Fibroblast of pulmonary artery (primary cell): ENCODE measurements at regions not wholly inside any gene's neighbourhood (a gene's known extent, or its start where the extent isn't known, plus 50 kb on each side); places are given as distances from the start of the nearest gene placed in this dataset.
"Not testable (repeated sequence)": the region's sequence is repeated elsewhere in the genome, so short reads cannot be mapped to it uniquely, and the experiment has no call there.

ENCODE experiments used
- DNase-seq: peaks from one replicate; pipeline ENCODE4 v3.0.0-alpha.2; 2010; ENCODE audit warnings: low read depth
- H3K4me3 ChIP-seq: replicated peaks from 2 replicates; pipeline ENCODE4 v1.5.1; 2011; ENCODE audit warnings: low read depth, mild to moderate bottlenecking, control low read depth, low read length, moderate library complexity
- TF ChIP-seq, protein P1 (sequence below): IDR thresholded peaks from 2 replicates; pipeline ENCODE4 v1.5.1; 2011; ENCODE audit warnings: mild to moderate bottlenecking, control low read depth, low read length, inconsistent platforms; ENCODE audit errors: missing control alignments

DNA sequence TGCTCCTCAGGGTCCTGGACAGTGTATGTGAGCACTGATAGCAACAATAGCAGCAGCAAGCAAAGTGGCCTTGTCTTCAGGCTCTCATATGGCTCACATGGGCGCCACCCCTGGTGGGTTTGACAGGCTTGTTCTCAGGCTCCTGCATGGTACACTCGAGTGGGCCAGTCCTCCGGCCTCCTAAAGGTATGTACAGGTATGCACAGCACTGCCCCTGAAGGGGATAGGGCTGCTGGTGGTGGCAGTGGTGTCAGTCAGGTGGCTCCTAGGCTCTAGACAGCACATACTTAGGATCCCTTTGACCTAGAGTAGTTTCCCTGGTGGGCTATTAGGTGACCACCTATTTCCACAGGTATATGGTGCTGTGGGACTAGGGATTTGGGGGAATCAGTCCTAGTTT is 79.8 kb downstream of the LGALS9B start:
- not testable (repeated sequence) for H3K4me3 ChIP-seq, DNase-seq

DNA sequence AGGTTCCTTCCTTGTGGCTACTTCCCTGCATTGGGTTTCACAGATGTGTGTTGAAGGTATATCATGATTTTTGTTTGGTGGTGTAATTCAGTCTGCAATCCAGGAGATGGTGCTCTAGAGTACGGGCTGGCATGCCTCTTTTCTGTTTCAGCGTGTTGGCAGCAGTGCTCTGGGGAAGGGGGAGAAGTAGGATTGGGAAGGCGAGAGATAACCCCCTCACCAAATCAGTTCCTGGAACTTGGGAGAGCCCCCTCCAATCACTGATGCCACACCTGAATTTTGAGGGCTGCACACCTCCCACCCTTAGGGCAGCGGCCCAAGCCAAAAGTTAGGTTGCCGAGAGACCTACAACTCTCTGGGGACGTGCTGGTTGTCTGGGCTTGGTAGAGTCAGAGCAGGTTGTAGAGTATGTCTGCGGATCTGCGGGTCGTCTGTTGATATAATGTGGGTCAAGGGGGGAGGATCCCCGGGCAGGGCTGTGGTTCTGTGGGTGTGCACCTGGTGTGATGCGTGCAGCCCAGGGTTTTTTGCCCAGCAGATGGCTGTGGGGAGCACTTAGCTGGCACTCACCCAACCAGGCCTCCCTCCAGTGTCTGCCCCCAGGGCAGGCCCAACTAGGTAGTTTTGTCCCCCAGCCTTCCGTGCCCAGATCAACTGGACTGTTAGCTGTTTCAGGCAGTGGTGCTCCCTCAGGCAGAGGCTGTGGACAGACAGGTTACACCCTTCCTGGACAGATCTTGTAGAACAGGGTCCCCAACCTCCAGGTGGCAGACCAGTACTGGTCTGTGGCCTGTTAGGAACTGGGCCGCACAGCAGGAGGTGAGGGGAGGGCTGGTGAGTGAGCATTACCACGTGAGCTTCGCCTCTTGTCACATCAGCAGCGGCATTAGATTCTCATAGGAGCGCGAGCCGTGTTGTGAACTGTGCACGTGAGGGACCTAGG is 85.7 kb downstream of the LGALS9B start:
- H3K4me3 ChIP-seq = not testable (repeated sequence)
- peak; percentile 19 for DNase-seq
- TF ChIP-seq, protein P1, sequence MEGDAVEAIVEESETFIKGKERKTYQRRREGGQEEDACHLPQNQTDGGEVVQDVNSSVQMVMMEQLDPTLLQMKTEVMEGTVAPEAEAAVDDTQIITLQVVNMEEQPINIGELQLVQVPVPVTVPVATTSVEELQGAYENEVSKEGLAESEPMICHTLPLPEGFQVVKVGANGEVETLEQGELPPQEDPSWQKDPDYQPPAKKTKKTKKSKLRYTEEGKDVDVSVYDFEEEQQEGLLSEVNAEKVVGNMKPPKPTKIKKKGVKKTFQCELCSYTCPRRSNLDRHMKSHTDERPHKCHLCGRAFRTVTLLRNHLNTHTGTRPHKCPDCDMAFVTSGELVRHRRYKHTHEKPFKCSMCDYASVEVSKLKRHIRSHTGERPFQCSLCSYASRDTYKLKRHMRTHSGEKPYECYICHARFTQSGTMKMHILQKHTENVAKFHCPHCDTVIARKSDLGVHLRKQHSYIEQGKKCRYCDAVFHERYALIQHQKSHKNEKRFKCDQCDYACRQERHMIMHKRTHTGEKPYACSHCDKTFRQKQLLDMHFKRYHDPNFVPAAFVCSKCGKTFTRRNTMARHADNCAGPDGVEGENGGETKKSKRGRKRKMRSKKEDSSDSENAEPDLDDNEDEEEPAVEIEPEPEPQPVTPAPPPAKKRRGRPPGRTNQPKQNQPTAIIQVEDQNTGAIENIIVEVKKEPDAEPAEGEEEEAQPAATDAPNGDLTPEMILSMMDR = peak; percentile 51

DNA sequence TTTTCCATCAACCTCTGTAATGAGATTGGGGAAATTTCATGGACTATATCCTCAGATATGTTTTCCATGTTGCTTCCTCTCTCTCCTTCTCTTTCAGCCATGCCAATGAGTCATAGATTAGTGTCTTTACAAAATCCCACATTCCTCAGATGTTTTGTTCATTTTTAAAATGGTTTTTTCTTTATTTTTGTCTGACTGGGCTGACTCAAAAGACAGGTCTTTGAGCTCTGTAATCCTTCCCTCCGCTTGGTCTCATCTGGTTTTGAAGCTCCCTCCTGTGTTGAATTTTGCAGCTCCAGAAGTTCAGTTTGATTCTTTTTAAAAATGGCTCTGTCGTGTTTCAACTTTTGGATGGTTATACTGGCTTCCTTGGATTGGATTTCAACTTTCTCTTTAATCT is 86.7 kb downstream of the LGALS9B start:
- DNase-seq = peak; percentile 23
- not testable (repeated sequence) for H3K4me3 ChIP-seq

DNA sequence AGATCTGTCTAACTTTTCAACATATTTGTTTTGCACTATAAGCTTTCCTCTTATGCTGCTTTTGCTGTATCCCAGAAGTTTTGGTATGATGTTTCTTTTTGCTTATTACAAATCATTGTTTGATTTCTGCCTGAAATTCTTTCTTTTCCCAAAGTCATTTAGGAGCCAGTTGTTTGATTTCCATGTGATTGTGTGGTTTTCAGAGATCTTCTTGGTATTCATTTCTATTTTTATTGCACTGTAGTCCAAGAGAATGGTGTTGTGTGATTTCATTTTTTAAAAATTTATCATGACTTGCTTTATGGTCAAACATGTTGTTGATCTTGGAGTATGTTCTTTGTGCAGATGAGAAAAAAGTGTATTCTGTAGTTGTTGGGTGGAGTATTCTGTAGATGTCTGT is 88.1 kb downstream of the LGALS9B start:
- not testable (repeated sequence) for H3K4me3 ChIP-seq, DNase-seq

DNA sequence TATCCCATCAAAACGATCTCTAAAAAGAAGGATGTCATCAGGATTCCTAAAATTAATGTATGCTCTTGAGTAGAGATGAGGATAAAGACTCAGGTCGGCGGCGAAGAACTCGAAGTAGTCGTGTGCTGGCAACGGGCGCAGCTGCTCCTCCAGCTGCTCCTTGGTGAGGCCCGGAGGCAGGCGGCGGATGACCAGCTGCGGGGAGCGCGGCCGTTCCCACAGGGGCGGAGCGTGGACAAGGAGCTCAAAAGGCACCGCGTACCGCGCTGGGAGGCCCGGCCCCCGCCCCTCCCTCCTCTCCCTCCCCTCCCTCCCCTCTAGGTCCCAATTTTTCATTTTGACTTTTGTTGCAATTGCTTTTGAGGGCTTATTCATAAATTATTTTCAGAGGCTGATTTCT is 90.7 kb downstream of the LGALS9B start:
- not testable (repeated sequence) for DNase-seq, H3K4me3 ChIP-seq

DNA sequence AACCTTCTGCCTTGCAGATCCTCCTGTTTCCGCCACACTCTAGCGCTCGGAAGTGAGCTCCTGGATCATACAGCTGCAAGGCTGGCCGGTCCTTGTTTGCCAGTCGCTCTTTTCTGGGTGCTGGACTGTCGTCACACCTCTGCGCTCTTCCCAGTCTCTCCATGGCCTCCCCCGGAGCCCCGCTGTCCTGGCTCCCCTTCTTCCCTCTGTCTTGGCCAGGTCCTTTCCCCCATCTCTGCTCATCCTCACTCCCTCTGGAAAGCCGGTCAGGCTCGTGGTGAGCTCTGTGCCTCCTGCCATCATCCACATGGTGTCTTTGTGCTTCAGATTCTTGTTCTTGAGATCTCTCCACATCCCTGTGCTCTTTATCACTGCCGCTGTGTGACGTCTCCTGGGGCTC is 91.6 kb downstream of the LGALS9B start:
- H3K4me3 ChIP-seq, DNase-seq: not testable (repeated sequence)
